ENCODE measurements at regions not wholly inside any gene's neighbourhood (a gene's known extent, or its start where the extent isn't known, plus 50 kb on each side); places are given as distances from the start of the nearest gene placed in this dataset.
A peak's percentile ranks its signal among the peaks of the same experiment; 100 is the strongest.

GRCh38 chr3:16112910-16113504, 61.5 kb upstream of the GALNT15 start:
- DNase-seq (ENCODE audit: low read depth) = peak; percentile 80

- DNase-seq (ENCODE audit: low read depth) = no peak
These were observed 60.8 kb upstream of the GALNT15 start for GRCh38 chr3:16113704-16114103.

- no peak for DNase-seq (ENCODE audit: low read depth)
These were observed 60.1 kb upstream of the GALNT15 start for GRCh38 chr3:16114429-16114828.

- DNase-seq (ENCODE audit: low read depth) = no peak
These were observed 59.5 kb upstream of the GALNT15 start for GRCh38 chr3:16114930-16115329.

GRCh38 chr3:16118396-16118795, 56.1 kb upstream of the GALNT15 start:
- no peak for DNase-seq (ENCODE audit: low read depth)

GRCh38 chr3:16119887-16120286, 54.6 kb upstream of the GALNT15 start:
- DNase-seq (ENCODE audit: low read depth) = no peak

GRCh38 chr3:16121391-16121790, 53.1 kb upstream of the GALNT15 start:
- no peak for DNase-seq (ENCODE audit: low read depth)

GRCh38 chr3:16122155-16122554, 52.3 kb upstream of the GALNT15 start:
- no peak for DNase-seq (ENCODE audit: low read depth)

GRCh38 chr3:16122661-16123060, 51.8 kb upstream of the GALNT15 start:
- DNase-seq (ENCODE audit: low read depth) = no peak

- peak; percentile 97 for DNase-seq (ENCODE audit: low read depth)
These were observed 49.8 kb upstream of the GALNT15 start for GRCh38 chr3:16124636-16125035.

Measured in renal cortical epithelial cell (primary cell).